ENCODE measurements at regions not wholly inside any gene's neighbourhood (a gene's known extent, or its start where the extent isn't known, plus 50 kb on each side); places are given as distances from the start of the nearest gene placed in this dataset.

DNA sequence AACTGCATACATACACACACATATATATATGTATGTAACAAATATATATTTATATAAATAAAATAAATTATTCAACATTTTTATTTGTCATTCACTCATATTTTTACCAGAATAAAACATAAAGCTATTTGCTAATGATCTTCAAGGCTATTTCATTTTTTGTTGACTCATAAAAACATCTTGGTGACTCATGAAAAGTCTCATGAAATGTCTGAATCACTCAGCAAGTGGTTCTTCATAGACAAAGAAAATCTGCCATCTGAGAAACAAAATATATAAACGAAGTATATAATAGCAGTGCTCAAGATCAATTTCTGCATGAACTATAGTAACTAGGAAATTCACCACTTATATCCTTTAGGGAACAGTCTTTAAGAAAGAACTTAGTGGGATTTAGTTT, 764.8 kb upstream of the FAT3 start:
- no peak overlapping the region for H3K27ac ChIP-seq (ENCODE audit: low read depth, low read length)
- no peaks in the 10 kb centered on the region for H3K9me3 ChIP-seq (ENCODE audit: control insufficient read depth, insufficient read depth, low read length)
- no peaks in the 10 kb centered on the region for H3F3A ChIP-seq (ENCODE audit: control insufficient read depth, insufficient read depth)
- no peak for TF ChIP-seq EZH2phosphoT487 (IDR thresholded peaks at IDR 0.05; ENCODE audit: borderline replicate concordance, low read length)
- TF ChIP-seq, protein P1, sequence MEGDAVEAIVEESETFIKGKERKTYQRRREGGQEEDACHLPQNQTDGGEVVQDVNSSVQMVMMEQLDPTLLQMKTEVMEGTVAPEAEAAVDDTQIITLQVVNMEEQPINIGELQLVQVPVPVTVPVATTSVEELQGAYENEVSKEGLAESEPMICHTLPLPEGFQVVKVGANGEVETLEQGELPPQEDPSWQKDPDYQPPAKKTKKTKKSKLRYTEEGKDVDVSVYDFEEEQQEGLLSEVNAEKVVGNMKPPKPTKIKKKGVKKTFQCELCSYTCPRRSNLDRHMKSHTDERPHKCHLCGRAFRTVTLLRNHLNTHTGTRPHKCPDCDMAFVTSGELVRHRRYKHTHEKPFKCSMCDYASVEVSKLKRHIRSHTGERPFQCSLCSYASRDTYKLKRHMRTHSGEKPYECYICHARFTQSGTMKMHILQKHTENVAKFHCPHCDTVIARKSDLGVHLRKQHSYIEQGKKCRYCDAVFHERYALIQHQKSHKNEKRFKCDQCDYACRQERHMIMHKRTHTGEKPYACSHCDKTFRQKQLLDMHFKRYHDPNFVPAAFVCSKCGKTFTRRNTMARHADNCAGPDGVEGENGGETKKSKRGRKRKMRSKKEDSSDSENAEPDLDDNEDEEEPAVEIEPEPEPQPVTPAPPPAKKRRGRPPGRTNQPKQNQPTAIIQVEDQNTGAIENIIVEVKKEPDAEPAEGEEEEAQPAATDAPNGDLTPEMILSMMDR (IDR thresholded peaks at IDR 0.05; ENCODE audit: low read depth, low read length, poor library complexity, severe bottlenecking): no peak
- H3K27me3 ChIP-seq (ENCODE audit: control insufficient read depth, low read length): no peaks in the 10 kb centered on the region
- H3K36me3 ChIP-seq (ENCODE audit: control insufficient read depth, low read length): no peaks in the 10 kb centered on the region
- no peaks in the 10 kb centered on the region for H4K20me1 ChIP-seq (ENCODE audit: control insufficient read depth, insufficient read depth, low read depth, low read length)
- no peaks in the 10 kb centered on the region for H3K9me2 ChIP-seq (replicated peaks; ENCODE audit: control insufficient read depth, low read length)
- H3K4me2 ChIP-seq (ENCODE audit: low read length): no peak overlapping the region
- no peak overlapping the region for H3K4me3 ChIP-seq (ENCODE audit: low read length)
- H3K4me1 ChIP-seq (ENCODE audit: control insufficient read depth, low read length): no peaks in the 10 kb centered on the region
- no peaks in the 10 kb centered on the region for H3K79me2 ChIP-seq (ENCODE audit: control insufficient read depth, low read length)

DNA sequence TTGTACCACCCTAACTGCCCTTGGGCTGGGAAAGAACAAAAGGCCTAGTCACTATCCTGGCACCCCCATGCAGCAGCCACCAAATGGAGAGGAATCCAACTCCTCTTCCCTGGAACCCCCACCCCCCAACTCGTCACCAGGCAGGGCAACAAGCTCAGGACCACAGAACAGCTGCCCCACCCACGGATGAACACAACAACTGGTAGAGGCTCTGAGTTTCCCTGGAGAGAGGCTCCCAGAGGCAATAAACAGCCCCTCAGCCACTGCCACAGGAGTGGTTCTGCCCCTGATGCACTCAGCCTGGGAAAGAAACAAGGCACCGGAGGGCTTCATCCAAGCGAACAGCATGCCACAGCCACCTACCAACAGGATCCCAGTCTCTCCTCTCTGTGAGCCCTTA, 778.4 kb upstream of the FAT3 start:
- no peak overlapping the region for H3K4me2 ChIP-seq (ENCODE audit: low read length)
- no peaks in the 10 kb centered on the region for H3K9me2 ChIP-seq (replicated peaks; ENCODE audit: control insufficient read depth, low read length)
- TF ChIP-seq, protein P1 (IDR thresholded peaks at IDR 0.05; ENCODE audit: low read depth, low read length, poor library complexity, severe bottlenecking): no peak
- no peak for TF ChIP-seq EZH2phosphoT487 (IDR thresholded peaks at IDR 0.05; ENCODE audit: borderline replicate concordance, low read length)
- H3K4me3 ChIP-seq (ENCODE audit: low read length): no peak overlapping the region
- no peaks in the 10 kb centered on the region for H3K4me1 ChIP-seq (ENCODE audit: control insufficient read depth, low read length)
- H3F3A ChIP-seq (ENCODE audit: control insufficient read depth, insufficient read depth): no peaks in the 10 kb centered on the region
- H4K20me1 ChIP-seq (ENCODE audit: control insufficient read depth, insufficient read depth, low read depth, low read length): no peaks in the 10 kb centered on the region
- no peaks in the 10 kb centered on the region for H3K27me3 ChIP-seq (ENCODE audit: control insufficient read depth, low read length)
- no peaks in the 10 kb centered on the region for H3K36me3 ChIP-seq (ENCODE audit: control insufficient read depth, low read length)
- no peak overlapping the region for H3K27ac ChIP-seq (ENCODE audit: low read depth, low read length)
- no peaks in the 10 kb centered on the region for H3K79me2 ChIP-seq (ENCODE audit: control insufficient read depth, low read length)
- no peaks in the 10 kb centered on the region; the same call in 1 of the 2 replicates for H3K9me3 ChIP-seq (ENCODE audit: control insufficient read depth, insufficient read depth, low read length)

DNA sequence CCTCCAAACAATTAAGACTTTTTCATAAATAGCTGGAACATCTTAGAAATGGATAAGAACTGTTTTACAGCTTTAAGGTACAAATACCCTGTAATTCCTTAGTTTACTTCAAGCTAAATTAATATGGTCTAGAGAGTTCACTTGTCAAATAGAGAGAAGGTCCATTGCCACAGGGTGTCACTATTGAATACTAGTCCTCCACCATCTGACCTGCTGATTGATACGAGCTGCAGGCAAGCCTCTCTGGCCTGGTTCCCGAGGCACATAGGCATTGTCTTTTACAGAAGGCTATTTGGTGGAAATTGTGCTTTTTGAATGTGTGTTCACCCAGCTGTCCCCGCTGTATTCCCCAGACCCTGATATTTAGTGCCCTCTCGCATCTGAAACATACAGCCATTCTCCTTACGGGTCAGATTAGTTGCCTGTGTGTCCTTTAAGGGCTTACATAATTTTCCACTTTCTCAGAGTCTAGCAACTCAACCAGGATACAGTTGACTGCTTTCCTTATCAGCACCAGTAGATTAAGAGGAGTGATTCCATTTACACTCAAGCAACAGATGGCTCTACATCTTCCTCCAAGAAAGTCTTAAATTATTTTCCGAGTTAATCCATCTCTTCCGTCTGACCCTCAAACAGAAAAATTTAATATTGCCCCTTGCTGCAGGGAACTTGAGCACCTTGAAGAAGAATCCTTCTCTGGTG, 788.8 kb upstream of the FAT3 start:
- TF ChIP-seq, protein P1 (IDR thresholded peaks at IDR 0.05; ENCODE audit: low read depth, low read length, poor library complexity, severe bottlenecking): no peak
- TF ChIP-seq EZH2phosphoT487 (IDR thresholded peaks at IDR 0.05; ENCODE audit: borderline replicate concordance, low read length): no peak
- Histone ChIP-seq H3K9me3 (ENCODE audit: control insufficient read depth, insufficient read depth, low read length) (no peaks in the 10 kb centered on the region), H3F3A (ENCODE audit: control insufficient read depth, insufficient read depth) (no peaks in the 10 kb centered on the region), H3K36me3 (ENCODE audit: control insufficient read depth, low read length) (no peaks in the 10 kb centered on the region), H3K4me3 (ENCODE audit: low read length) (no peak overlapping the region), H3K9me2 (replicated peaks; ENCODE audit: control insufficient read depth, low read length) (no peaks in the 10 kb centered on the region), H3K4me1 (ENCODE audit: control insufficient read depth, low read length) (no peaks in the 10 kb centered on the region), H3K27ac (ENCODE audit: low read depth, low read length) (no peak overlapping the region), H3K4me2 (ENCODE audit: low read length) (no peak overlapping the region), H3K79me2 (ENCODE audit: control insufficient read depth, low read length) (no peaks in the 10 kb centered on the region), H4K20me1 (ENCODE audit: control insufficient read depth, insufficient read depth, low read depth, low read length) (no peaks in the 10 kb centered on the region), H3K27me3 (ENCODE audit: control insufficient read depth, low read length) (no peaks in the 10 kb centered on the region)

Measured in DOHH2 (cell line).